ENCODE measurements at regions not wholly inside any gene's neighbourhood (a gene's known extent, or its start where the extent isn't known, plus 50 kb on each side); places are given as distances from the start of the nearest gene placed in this dataset.

DNA sequence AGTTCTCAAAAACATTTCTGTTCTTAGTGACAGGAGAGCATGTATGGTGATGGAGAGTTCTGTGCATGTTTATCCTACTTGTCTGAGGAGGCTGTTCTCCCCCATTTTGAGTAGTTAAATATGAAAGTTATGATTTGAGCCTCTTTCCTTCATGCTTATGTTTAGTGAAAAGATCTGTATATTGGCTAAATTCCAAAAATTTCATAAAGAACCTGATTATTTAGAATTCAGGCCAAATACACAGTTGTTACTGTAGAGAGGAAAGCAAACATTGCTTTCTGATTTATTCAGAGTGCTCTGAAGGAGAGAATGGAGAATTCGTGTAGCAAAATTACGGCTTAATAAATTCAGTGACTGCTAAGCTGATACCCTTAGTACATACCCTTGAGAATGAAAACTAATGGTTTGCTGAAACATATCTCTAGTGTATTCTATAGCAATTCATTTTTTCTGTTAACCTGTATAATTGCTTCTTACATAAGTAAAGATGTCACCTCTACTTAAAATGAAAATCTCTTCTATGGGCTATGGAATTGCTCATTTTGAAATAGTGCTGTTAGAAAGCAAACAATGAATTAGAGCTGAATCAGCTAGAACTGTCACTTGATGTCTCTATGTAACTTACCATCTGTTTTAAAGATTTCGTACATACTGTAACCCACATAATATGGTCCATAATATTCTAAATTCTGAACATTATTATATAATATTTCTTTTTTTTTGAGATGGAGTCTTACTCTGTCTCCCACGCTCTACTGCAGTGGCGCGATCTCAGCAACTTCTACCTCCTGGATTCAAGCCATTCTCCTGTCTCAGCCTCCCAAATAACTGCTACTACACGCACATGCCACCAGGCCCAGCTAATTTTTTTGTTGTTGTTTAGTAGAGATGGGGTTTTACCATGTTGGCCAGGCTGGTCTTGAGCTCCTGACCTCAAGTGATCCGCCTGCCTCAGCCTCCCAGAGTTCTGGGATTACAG, 417.0 kb upstream of the RGS6 start:
- no peak for DNase-seq (ENCODE audit: insufficient read length, low spot score)
- peak; percentile 77 for FAIRE-seq

DNA sequence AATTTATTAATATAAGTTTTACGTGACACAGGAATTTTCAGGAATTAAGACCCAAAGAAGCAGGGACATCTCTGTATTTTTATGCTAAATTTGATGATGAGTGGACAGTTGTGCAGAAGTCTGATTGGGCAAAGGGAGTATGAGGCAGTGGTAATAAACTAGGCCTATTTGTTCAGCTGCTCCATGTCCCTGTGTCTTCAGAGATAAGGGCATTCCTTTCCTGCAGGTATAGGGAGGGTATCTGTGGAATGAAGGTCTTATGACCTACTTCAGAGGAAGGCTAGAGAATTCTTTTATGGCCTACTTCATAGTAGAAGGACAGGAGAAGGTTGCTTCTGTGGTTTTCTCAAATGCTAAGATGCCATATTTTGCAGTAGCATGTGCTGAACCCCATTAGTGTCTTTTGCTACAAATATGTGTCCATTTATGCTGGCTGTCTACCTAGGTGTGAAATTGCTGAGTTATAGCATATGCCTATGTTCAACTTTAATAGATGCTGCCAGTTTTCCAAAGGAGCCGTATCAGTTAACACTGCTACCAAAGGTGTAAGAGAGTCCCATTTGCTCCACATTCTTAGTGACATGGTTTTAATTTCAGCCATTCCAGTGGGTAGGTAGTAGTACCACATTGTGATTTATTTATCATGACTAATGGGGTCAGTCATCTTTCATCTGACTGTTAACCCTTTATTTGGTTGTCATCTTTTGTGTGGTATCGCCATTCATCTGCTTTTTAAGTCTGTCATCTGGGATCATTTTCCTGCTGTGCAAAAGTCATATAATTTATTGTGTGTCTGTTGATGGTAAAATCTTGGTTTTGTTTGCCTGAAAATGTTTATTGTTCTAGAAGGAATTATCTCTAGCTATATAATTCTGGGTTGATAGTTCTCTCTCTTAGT, 410.7 kb upstream of the RGS6 start:
- DNase-seq (ENCODE audit: insufficient read length, low spot score) (no peak), FAIRE-seq (peak; percentile 92)

DNA sequence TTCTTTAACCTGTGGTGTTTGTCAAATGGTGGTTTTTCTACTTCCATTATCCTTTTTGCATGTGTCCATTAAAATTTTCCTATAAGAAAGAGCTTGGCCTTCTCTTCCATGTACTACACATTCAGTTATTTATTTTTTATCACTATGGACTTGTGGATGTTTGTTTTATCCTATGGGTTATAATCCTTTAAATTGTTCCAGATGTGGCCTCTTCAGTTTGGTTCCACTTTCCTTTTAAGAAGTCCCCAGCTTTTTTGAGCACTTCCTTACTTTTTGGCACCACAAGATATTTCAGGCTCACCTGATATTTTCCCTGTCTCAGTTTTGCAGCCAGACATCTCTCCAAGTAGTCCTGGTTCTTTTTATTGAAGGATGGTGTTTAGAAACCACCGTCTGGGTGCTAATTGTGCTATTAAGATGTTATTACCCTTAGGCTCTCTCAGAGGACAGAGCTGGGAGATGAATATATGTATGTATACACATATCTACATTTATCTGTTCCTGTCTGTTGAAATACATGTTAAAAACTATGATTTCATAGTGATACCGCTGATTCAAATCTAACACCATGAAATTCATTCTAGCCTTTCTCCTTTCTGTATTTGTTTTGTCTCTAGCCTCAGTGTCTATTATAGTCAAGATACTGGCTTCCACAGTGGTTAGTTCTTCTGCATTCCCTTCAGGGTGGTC, 408.5 kb upstream of the RGS6 start:
- DNase-seq (ENCODE audit: insufficient read length, low spot score) (no peak), FAIRE-seq (peak; percentile 20)

DNA sequence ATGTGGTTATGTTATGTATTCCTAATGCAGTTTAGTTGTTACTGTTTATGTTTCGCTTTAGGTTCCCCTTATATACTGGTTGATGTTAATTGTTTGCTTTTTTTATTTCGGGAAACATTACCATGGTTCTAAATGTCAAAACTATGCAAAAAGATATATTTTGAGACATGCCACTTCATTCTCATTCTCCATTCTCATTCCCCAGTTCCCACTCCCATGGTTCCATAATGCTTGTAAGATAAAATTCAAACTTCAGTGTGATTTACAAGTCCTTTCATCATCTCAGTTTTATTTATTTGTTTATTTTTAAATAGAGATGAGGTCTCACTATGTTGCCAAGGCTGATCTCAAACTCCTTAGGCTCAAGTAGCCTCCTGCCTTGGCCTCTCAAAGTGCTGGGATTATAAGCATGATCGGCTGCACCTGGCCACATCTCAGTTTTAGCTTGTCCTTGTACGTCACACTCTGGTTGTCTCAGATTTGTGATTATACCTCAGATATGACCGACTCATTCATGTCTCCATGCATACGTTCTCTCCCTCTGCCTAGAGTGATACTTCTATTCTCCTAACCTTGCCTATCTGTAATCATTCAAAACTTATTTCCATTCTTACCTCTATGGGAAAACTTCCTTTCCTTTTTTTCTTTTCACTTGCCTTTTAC, 407.8 kb upstream of the RGS6 start:
- DNase-seq (ENCODE audit: insufficient read length, low spot score) = no peak
- FAIRE-seq = peak; percentile 95

DNA sequence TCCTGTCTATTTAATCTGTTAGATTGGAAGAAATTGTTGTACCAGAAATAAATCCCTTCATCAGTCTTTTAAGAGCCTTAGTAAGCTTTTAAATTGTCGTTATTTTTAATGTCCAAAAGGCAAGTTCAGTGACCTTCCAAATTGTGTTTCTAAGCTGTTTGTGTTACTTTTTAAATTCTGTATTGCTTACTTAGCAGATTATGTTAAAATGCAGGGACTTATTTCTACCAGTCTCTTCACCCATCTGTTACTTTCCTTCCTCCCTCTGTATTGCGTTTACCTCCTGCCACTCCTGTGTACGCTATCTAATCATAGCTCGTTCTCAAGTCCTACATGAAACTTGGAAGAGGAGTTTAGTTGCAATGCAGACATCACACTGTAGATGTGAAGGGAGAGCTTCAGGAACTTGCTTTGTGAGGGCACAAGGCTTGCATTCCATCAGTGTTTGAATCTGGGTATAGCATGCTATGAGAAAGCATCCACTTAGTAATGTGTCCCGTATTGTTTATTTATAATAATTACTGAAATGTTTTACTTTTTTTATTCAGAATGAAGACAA, 406.5 kb upstream of the RGS6 start:
- DNase-seq (ENCODE audit: insufficient read length, low spot score) = no peak
- peak; percentile 69 for FAIRE-seq

DNA sequence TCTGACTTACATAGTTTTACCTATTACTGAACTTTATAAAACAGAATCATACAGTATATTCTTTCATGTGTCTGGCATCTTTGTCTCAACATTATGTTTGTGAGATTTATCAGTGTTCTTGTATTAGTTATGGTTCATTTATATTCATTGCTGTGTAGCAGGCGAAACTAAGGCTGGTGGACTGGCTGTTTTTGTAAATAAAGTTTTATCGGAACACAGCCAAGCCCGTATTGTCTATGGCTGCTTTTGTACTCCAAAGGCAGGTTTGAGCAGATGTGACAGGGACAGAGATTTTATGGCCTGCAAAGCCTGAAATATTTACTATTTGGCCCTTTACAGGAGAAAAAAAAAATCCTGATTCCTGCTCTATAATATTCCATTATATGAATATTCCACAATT, 405.8 kb upstream of the RGS6 start:
- DNase-seq (ENCODE audit: insufficient read length, low spot score) (no peak), FAIRE-seq (peak; percentile 60)

DNA sequence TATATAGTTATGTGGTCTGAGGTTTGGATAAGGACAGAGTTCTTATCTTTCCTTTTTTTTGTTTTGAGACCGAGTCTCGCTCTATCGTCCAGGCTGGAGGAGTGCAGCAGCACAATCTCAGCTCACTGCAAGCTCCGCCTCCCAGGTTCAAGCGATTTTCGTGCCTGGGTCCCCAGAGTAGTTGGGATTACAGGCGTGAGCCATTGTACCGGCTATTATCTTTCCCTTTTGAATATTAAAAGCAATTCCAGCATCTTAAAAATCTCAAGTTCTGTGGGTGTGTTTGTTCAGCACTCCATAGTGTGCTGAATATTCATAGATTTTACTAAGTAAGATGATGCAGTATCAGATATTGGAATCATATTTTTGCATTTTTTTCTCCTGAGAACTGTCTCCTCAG, 404.4 kb upstream of the RGS6 start:
- DNase-seq (ENCODE audit: insufficient read length, low spot score) (no peak), FAIRE-seq (no peak)

DNA sequence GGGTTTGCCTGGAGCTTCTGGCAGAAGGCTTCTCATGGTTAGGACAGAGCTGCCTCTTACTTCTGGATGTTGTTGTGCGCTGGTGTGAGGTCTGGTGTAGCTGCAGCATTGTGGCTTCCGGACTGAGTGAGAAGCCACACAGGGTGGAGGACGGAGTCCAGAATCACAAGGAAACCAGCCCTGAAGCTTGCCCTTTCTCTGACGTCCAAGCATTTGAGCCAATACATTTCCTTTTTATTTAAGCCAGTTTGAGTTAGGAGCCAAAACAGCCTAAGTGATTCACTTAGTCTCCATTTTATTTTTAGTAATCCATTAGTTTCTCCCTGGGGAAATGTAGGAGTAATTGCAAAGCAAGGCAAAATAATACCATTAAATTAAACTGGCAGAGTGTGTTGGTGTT, 402.4 kb upstream of the RGS6 start:
- FAIRE-seq (no peak), DNase-seq (ENCODE audit: insufficient read length, low spot score) (no peak)

DNA sequence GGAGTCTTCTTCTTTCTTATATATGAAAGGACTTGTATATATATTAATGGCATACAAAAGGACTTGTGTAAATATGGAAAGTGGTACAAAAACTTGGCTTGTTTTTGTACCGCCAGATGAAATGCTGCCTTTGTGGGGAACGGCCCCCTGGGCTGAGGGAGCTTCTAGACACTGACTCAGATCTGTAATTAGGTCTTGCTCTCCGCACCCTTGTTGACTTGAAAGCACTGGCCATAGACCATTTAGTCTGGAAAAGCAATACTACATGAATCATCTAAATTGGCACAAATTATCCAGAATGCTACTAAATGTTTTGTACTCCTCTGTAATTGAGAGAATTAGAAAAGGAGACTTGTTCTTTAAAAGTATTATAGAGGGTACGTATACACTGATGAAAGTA, 399.9 kb upstream of the RGS6 start:
- DNase-seq (ENCODE audit: insufficient read length, low spot score) (no peak), FAIRE-seq (peak; percentile 23)

DNA sequence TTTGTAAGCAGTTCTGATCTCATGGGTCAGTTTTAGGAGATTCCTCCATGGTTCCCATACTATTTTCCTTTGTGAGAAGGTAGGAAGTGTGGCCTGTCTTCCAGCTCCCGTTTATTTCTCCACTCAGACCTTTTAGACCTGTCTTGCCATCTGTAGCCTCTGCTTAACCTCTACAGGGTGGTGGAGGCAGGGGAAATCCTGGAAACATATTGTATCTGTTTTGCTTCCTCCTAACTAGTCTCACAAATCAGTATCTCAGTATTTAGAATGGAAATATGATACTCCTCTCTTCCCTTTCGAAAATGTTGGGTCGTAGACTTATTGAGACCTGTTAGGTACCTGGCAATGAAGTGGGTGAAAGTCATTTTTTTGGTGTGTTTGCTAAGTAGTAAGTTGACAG, 399.4 kb upstream of the RGS6 start:
- FAIRE-seq = no peak
- no peak for DNase-seq (ENCODE audit: insufficient read length, low spot score)

DNA sequence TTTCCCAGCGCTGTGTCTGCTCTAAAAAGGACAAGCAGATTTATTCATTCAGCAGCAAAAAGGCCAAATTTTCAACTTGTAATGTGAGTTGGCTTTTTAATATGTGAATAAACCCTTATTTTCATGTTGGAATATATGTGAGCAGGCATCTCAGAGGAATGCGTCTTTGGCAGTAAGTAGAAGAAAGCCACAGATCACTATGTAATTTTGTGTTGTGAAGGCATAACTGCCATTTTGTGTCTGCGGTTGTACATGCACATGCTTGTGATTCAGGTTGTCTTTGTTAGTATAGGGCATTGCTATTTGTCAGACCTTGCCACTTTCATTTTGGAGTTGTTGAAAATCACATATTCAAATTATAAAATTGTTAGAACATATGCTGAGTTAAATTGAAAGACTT, 398.8 kb upstream of the RGS6 start:
- no peak for DNase-seq (ENCODE audit: insufficient read length, low spot score)

DNA sequence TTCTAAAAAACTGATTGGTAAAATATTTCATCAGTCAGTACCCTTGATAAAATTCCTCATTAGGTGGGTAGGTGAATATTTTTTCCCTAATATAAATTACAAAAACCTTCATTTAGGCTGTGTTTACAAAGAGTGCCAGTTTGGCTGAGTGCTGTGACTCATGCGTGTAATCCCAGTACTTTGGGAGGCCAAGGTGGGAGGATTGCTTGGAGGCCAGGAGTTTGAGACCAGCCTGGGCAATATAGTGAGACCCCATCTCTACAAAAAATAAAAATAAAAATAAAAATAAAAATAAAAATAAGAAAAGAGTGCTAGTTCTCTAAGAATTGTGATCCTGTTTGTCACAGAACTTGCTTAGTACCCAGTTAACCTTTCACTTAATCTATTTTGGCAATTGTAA, 398.4 kb upstream of the RGS6 start:
- FAIRE-seq = no peak
- no peak for DNase-seq (ENCODE audit: insufficient read length, low spot score)

More for the DNA sequence above, 398.8 kb upstream of the RGS6 start:
- FAIRE-seq = no peak

DNA sequence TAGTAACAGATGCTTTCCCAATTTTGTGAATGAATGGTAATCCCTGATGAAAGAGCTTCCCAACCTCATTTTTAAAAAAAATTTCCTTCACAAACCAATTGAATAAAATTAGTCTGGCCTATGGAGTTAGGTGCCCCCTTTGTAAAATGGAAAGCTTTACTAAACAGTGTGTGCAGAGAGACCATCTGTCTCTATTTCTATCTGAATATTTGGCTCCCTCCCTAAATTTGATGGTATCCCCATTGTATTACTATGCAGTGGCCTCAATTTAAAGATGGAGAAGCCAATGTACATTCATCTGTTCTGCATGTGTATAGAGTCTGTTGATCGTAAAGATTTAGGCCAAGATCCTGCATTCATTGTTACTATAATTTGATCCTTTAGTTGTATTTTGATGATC, 397.7 kb upstream of the RGS6 start:
- DNase-seq (ENCODE audit: insufficient read length, low spot score) = no peak

DNA sequence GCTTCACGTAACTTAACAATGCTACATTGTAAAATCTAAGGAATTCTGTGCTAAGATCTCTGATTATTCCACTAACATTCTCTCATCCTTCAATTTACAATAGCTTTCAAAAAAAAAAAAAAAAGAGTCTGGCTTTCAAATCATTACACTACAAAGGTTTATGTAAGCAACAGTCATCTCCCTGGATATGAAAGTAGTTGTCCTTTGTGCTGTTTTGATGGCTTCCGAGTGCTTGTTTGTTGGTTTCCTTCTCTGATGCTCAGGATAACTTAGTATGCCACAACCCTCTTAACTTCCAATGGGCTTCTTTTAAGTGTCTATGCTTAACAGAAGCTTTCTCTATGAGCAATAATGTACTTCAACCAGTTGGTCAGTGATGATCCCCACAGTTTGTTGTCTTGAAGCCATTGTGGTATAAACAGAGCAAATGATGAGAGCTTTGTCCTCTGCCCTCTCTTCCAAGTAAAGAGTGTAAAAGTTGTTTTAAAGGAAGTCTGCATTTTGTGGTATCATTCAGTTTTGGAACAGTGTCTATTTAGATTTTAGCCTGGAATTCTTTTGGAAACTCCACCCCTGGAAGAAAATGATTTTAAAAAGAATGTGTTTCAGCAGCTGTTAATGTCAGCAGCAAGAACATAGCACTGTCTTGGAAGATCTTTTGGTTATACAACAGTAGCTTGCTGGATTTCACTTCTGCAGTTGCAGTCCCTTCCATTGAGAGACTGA, 396.1 kb upstream of the RGS6 start:
- DNase-seq (ENCODE audit: insufficient read length, low spot score) (no peak), FAIRE-seq (no peak)

More for the DNA sequence above, 397.7 kb upstream of the RGS6 start:
- FAIRE-seq = no peak

DNA sequence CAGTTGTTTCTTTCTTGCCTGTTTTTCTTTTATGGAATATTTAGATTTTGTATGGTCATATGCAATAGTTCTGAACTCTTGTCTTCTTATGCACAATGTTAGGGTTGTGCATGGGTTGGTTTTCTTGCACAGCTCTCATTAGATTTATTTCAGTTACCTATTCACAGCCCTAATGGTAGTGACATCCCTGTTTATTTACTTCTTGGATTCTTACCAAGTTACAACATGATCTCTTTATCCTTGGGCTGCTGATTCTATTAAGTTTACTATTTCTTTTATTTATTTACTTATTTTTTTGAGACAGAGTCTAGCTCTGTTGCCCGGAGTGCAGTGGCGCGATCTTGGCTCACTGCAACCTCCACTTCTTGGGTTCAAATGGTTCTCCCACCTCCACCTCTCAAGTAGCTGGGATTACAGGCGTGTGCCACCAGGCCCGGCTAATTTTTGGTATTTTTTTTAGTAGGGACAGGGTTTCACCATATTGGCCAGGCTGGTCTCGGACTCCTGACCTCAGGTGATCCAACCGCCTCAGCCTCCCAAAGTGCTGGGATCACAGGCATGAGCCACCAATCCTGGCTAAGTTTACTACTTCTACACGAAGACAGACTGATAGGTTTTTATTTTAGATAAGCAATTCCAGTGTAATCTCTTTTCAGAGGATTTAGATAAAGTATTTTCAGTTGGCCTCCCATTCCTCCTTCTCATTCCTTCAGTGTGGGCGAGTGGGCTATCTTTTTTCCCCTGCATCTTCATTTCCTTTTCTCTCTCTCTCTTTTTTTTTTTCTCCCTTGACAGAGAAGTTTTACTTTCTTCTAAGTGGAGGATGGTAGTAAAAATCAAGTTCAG, 395.1 kb upstream of the RGS6 start:
- no peak for FAIRE-seq
- no peak for DNase-seq (ENCODE audit: insufficient read length, low spot score)

DNA sequence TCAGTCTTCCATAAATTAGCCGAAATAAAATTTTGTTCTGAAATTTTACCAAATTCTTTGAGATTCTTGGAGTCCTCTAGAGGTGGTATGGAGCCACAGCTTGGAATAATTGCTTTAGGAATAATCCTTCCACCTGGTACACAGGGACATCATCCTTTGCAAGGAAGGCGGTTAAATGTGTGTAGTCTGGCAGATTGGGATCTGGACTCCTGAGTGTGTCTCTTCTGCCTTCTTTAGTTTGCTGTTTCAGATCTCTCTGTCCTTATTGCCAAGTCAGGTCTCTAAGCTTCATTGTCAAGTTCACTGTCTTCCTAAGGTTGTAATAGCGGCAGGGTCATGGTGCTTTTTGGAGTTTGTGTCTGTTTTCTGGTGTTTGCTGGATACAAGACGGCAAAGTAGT, 393.9 kb upstream of the RGS6 start:
- DNase-seq (ENCODE audit: insufficient read length, low spot score) (no peak), FAIRE-seq (no peak)

DNA sequence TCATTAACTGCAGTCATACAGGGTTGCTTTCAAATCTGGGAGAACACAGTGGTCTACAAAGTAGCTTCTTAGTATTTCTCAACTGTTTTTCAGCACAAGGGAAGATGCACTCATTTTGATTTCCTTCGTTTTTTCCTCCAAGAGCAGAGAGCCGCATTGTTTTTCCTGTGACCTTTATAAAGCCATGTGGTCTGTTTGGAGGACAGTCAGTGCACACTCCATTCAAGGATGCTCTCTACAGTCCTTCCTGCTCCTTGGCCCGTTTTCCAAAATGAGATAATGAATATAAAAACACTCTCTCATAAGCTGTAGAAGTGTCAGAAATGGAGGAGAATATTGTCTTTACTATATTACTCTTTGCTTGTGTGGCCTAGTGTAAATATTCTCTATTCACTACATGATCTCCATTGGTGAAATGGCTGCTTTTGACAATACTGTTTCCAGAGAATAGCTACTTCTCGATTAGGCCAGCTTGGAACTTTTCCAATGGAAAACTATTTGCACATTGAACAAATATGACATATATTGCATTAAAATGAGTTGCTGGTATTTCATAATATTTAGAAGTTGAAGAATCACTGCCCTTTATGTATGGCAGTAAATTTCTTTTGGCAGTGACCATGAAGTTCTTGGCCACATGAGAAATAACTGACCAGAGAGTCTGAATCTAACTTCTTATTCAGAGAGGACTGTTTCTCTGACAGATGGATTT, 393.1 kb upstream of the RGS6 start:
- no peak for FAIRE-seq
- no peak for DNase-seq (ENCODE audit: insufficient read length, low spot score)
